Left ventricle myocardium inferior (tissue), 1 donor: ENCODE measurements at regions not wholly inside any gene's neighbourhood (a gene's known extent, or its start where the extent isn't known, plus 50 kb on each side); places are given as distances from the start of the nearest gene placed in this dataset.

Experiments
- DNase-seq: peaks from one replicate; pipeline ENCODE4 v3.0.0-alpha.2; 2020
- H3K27ac ChIP-seq: fragments of 200-600 bp; replicated peaks from 2 replicates; pipeline ENCODE4 v1.8.0; 2021
- H3K27me3 ChIP-seq: fragments of 200-600 bp; 2 replicates; pipeline ENCODE4 v1.8.0; 2021; ENCODE audit warnings: low read depth
- H3K36me3 ChIP-seq: fragments of 200-600 bp; 2 replicates; pipeline ENCODE4 v1.8.0; 2021
- H3K4me1 ChIP-seq: fragments of 200-600 bp; 2 replicates; pipeline ENCODE4 v1.8.0; 2021
- H3K4me3 ChIP-seq: fragments of 200-600 bp; 2 replicates; pipeline ENCODE4 v1.8.0; 2021; ENCODE audit warnings: mild to moderate bottlenecking, moderate library complexity
- H3K9me3 ChIP-seq: fragments of 200-600 bp; replicated peaks from 2 replicates; pipeline ENCODE4 v1.8.0; 2021
- intact Hi-C: fragments of 100-400 bp; cut with micrococcal nuclease; formaldehyde crosslinking; loops from one replicate; pipeline ENCODE4 v1.11.0; 2022
- TF ChIP-seq, protein P1 (sequence below): fragments of 200-600 bp; IDR thresholded peaks from 2 replicates; pipeline ENCODE4 v1.8.0; 2021; ENCODE audit warnings: antibody characterized with exemption, mild to moderate bottlenecking, borderline replicate concordance
- donor health status: DM: no; HTN: yes; CAD: no; lungs with severe emphysema.

DNA sequence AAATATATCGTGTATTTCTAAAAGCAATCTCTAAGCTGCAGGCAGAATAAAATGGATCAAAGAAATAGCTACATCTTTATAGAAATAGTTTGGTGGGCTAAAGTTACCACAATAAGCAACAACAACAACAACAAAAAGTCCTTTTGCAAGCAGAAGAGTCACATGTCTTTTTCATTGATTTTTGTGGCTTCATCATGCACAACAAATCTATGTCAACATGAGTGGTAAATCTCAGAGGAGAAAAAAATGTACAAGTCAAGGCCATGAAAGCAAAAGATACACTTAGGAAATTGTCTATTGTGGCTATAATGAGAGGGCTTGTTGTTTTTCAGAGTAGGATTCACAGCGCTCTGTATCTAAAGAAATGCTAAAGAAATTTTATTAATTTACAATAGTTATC lies 269.7 kb downstream of the GRB14 start:
- intact Hi-C loops, result no loop called here

DNA sequence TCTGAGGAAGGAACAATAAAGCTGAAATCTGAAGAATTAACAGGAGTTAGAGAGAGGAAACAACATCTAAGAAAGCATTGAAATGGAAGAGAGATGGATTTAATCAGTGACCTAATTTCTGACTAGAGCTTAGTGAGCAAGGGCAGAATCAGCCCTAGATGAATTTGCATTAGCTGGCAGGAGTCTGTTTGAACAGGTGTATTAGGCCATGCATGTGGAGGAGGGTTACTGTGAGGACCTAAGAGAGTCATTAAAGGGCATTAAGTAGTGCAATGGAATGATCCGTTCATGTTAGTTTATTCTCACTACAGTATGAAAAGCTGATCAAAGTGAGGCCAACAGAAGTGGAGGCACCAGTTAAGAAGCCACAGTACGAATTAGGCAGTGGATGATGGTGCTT lies 285.3 kb downstream of the GRB14 start:
- peaks cover 13% of the 10 kb centered on the region for H3K9me3 ChIP-seq
- TF ChIP-seq, protein P1, sequence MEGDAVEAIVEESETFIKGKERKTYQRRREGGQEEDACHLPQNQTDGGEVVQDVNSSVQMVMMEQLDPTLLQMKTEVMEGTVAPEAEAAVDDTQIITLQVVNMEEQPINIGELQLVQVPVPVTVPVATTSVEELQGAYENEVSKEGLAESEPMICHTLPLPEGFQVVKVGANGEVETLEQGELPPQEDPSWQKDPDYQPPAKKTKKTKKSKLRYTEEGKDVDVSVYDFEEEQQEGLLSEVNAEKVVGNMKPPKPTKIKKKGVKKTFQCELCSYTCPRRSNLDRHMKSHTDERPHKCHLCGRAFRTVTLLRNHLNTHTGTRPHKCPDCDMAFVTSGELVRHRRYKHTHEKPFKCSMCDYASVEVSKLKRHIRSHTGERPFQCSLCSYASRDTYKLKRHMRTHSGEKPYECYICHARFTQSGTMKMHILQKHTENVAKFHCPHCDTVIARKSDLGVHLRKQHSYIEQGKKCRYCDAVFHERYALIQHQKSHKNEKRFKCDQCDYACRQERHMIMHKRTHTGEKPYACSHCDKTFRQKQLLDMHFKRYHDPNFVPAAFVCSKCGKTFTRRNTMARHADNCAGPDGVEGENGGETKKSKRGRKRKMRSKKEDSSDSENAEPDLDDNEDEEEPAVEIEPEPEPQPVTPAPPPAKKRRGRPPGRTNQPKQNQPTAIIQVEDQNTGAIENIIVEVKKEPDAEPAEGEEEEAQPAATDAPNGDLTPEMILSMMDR, result no peak
- H3K27me3 ChIP-seq, result no peaks in the 10 kb centered on the region
- no peak overlapping the region for H3K27ac ChIP-seq
- H3K4me3 ChIP-seq, result no peak overlapping the region
- DNase-seq, result no peak
- no peaks in the 10 kb centered on the region for H3K36me3 ChIP-seq
- intact Hi-C loops, result no loop called here
- no peaks in the 10 kb centered on the region for H3K4me1 ChIP-seq

More for the DNA sequence above, 269.7 kb downstream of the GRB14 start:
- DNase-seq, result no peak
- no peak overlapping the region for H3K27ac ChIP-seq
- H3K4me3 ChIP-seq, result no peak overlapping the region
- H3K4me1 ChIP-seq, result no peaks in the 10 kb centered on the region
- no peaks in the 10 kb centered on the region for H3K27me3 ChIP-seq
- TF ChIP-seq, protein P1, result no peak
- no peaks in the 10 kb centered on the region for H3K36me3 ChIP-seq
- no peaks in the 10 kb centered on the region for H3K9me3 ChIP-seq

DNA sequence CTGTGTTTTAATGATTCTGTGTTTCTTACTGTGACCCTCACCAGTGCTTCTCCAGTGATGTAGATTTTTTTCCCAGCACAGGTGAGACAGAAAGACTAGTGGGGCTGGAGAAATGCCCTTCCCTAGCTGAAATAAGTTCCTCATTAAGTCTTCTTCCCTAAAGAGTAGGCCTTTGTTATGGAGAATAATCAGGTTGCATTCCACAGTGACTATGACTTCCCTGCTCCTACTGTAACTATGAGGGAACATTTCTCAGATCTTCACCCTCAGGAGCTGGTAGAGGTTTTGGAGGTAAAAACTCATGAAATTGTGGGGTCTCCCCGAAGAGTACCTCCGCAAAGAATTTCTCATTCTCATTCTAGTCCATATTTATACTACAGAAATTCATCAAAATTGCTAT lies 286.2 kb downstream of the GRB14 start:
- intact Hi-C loops, result no loop called here
- H3K27ac ChIP-seq, result no peak overlapping the region
- H3K4me3 ChIP-seq, result no peak overlapping the region
- no peaks in the 10 kb centered on the region for H3K36me3 ChIP-seq
- TF ChIP-seq, protein P1, result no peak
- no peaks in the 10 kb centered on the region for H3K4me1 ChIP-seq
- no peaks in the 10 kb centered on the region for H3K27me3 ChIP-seq
- DNase-seq, result no peak
- peaks cover 13% of the 10 kb centered on the region for H3K9me3 ChIP-seq

DNA sequence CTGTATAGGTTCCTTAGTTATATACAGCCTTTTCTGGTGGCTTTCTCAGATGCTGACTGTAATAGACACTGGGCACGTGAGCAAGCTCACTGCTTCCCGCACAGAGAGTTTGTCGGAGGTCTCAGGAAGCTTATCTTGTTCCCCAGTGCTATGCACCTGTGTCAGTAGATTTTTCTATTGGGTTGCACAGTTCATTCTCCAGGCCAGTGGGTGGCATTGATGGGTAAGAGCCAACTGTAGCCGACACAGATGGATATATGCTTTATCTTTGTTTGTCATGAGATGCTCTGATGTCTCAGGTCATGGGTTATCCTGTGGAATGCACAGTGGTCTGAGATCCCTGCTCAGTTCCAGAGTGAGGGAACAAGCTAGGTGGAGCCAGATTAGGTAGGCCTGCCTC lies 293.0 kb downstream of the GRB14 start:
- H3K9me3 ChIP-seq, result peaks cover 43% of the 10 kb centered on the region
- intact Hi-C loops, result no loop called here
- TF ChIP-seq, protein P1, result no peak
- no peaks in the 10 kb centered on the region for H3K27me3 ChIP-seq
- no peak overlapping the region for H3K4me3 ChIP-seq
- no peak overlapping the region for H3K27ac ChIP-seq
- no peaks in the 10 kb centered on the region for H3K36me3 ChIP-seq
- no peak for DNase-seq
- no peaks in the 10 kb centered on the region for H3K4me1 ChIP-seq

DNA sequence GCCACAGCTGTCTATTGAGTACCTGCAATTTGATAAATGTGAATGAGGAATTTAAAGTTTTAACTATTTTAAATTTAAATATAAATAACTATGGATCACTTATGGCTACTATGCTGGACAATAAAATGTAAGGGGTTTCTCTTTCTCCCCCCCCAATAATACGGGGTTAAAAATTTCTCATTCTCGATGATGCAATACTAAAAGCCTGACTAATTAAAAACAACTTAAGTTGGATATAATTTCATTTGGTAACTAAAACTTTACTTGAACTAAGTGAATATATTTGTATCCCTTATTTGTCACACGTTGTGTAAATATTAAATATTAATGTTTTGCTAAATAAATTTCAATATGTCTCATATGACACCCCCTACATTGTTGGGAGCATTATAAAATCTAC lies 297.3 kb downstream of the GRB14 start:
- peaks cover 65% of the 10 kb centered on the region for H3K9me3 ChIP-seq
- no peaks in the 10 kb centered on the region for H3K36me3 ChIP-seq
- H3K27ac ChIP-seq, result no peak overlapping the region
- H3K4me3 ChIP-seq, result no peak overlapping the region
- H3K27me3 ChIP-seq, result no peaks in the 10 kb centered on the region
- no peaks in the 10 kb centered on the region for H3K4me1 ChIP-seq
- TF ChIP-seq, protein P1, result no peak
- DNase-seq, result no peak
- intact Hi-C loops, result no loop called here

DNA sequence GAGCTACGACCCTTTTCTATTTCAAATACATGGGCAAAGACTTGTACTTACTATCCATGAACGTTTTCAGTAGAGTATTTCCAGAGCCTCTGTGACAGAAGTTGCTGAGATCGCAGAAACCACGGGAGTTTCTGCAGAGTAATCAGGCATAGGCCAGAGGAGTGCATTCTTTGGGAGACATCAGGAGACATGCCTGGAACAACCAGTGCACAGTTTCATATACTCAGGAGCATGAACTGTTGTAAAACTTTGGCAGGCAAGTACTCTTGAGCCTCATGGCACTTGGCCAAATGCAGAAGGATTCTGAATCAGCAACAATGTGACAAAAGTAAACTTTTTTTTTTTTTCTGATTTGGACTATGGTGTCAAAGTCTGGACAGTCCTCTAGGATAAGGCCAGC lies 307.1 kb downstream of the GRB14 start:
- H3K4me3 ChIP-seq, result no peak overlapping the region
- TF ChIP-seq, protein P1, result no peak
- H3K27ac ChIP-seq, result no peak overlapping the region
- intact Hi-C loops, result no loop called here
- peaks cover 13% of the 10 kb centered on the region for H3K9me3 ChIP-seq
- no peak for DNase-seq
- no peaks in the 10 kb centered on the region for H3K36me3 ChIP-seq
- H3K27me3 ChIP-seq, result no peaks in the 10 kb centered on the region
- H3K4me1 ChIP-seq, result no peaks in the 10 kb centered on the region
